ENCODE measurements at regions not wholly inside any gene's neighbourhood (a gene's known extent, or its start where the extent isn't known, plus 50 kb on each side); places are given as distances from the start of the nearest gene placed in this dataset.
"Not testable (repeated sequence)": the region's sequence is repeated elsewhere in the genome, so short reads cannot be mapped to it uniquely, and the experiment has no call there.

- in situ Hi-C loops (cut with HindIII; ENCODE audit: low sequenced_read_pairs): no loop called here
Observed at GRCh38 chr6:112846681-112847080, 499.6 kb downstream of the RFPL4B start.

DNA sequence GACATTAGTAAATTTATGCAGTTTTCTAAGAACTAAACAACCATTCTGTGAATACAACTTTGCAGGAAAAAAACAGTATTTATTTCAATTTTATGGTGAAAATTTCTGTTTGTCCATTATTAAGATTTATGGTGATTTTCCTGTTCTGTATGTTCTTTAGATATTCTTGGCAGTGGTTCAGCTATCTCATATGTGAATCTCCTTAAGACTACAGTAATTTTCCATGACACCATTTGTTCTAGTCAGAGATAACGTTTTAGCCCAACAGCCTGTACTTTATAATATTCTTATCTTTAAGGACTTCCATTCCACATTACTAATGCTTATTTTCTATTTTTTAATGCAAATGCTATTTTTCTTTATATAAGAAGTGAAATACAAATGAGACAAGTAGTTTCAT is 504.0 kb downstream of the RFPL4B start:
- in situ Hi-C loops (cut with HindIII; ENCODE audit: low sequenced_read_pairs): no loop called here

GRCh38 chr6:112853162-112853561 is 506.0 kb downstream of the RFPL4B start:
- in situ Hi-C loops (cut with HindIII; ENCODE audit: low sequenced_read_pairs): no loop called here

GRCh38 chr6:112863753-112864152 is 516.6 kb downstream of the RFPL4B start:
- in situ Hi-C loops (cut with HindIII; ENCODE audit: low sequenced_read_pairs): no loop called here

- in situ Hi-C loops (cut with HindIII; ENCODE audit: low sequenced_read_pairs): no loop called here
Observed at GRCh38 chr6:112865131-112865530, 518.0 kb downstream of the RFPL4B start.

DNA sequence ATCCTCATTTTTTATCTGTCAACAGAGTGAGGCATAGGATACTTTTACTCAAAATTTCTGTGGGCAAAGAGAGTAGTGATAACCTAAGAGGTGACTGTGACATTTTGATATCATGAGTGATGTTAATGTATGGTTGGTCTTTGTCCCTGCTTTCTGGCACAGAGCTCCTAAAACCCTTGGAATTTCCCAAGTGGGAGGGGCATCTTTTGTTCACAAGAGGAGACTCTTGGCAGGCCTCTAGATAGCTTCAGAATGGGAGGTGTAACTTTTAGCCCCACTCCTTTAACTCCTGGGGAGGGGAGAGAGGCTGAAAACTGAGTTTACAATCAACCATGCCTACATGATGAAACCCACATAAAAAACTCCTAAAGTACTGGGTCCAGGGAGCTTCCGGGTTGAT is 527.8 kb downstream of the RFPL4B start:
- in situ Hi-C loops (cut with HindIII; ENCODE audit: low sequenced_read_pairs): no loop called here

DNA sequence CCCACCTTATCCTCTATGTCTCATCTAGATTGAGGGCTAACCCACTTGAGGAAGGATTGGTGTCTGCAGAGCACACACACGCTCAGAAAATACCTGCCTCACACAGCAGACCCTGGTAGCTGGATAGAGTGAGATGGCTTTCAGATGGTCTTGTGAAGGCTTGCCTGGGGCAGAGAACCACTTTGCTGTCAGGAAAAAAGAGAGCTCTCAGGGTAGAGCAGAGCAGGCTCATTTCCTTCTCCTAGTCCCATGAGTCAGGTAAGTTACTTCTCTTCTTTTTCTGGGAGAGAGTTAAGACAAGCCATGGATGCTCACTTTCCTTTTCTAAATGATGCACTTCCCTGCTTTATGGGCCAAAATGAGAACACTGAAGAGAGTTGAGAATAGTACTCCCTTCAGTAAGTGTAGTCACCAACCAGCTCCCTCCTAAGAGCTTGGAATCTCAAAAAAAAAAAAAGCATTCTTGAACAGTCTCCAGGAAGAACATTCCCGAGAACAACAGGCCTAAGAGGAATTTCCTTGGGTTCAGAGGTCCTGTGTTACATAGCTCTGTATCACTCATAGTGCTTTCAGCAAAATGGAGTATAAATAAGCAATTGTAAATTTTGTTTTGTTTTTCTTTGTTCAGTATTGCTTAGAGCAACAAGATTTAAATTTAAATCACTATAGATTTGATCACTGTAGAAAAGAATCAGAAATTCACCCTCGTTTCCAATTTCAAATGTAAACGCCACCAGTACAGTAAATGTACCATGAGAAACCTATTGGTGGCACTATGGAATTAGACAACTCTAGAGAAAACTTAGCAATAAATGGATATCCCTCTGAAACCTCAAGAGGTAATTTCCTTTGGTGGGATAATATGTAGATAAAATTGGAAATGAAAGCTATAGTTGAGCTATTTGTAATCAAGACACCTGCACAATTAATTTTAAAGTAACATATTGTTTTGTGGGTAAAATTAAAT is 530.3 kb downstream of the RFPL4B start:
- in situ Hi-C loops (cut with HindIII; ENCODE audit: low sequenced_read_pairs): no loop called here

DNA sequence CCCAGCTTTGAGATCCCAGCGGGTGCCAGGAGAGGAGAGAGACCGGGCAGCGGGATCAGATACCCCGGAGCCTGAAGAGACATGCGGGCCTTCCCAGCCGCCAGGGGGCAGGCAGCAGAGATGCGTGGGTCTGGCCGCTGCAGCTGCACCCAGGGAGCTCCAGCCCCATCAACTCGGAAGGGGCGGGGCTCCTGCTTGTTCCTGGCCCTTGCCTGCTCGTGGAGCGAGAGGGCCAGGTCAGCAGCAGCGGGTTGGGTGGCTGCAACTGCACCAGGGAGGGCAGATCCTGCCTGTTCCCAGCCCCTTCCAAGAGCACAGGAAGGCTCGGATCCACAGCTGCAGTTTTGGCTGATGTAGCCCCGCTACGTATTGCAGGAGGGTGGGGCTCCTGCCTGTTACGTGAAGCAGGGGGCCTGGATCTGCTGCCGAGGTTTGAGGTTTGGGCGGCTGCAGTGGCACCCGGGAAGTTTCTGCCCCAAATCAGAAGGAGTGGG is 532.8 kb downstream of the RFPL4B start:
- in situ Hi-C loops (cut with HindIII; ENCODE audit: low sequenced_read_pairs): no loop called here

DNA sequence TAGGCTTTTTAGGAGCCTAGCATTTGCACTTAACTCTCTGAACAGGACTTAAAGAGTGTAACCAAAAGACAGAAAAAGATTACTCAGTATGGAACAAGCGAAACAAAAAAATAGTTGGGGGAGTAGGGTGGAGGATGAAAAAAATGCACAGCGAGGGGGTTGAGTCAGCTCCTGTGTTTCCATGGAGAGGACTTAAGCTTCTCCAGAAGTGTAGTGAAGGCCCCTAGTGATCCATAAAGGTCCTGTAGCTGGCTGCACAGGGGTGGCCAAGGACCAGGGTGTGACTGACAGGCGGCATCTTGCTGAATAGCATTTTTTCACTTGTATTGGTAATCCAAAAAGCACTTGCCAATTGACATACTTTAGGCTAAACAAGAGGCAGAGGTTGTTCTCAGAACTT is 533.9 kb downstream of the RFPL4B start:
- in situ Hi-C loops (cut with HindIII; ENCODE audit: low sequenced_read_pairs): no loop called here

- in situ Hi-C loops (cut with HindIII; ENCODE audit: low sequenced_read_pairs): no loop called here
Observed at GRCh38 chr6:112881828-112882780, 535.0 kb downstream of the RFPL4B start.

- in situ Hi-C loops (cut with HindIII; ENCODE audit: low sequenced_read_pairs): no loop called here
Observed at GRCh38 chr6:112883095-112883494, 536.0 kb downstream of the RFPL4B start.

DNA sequence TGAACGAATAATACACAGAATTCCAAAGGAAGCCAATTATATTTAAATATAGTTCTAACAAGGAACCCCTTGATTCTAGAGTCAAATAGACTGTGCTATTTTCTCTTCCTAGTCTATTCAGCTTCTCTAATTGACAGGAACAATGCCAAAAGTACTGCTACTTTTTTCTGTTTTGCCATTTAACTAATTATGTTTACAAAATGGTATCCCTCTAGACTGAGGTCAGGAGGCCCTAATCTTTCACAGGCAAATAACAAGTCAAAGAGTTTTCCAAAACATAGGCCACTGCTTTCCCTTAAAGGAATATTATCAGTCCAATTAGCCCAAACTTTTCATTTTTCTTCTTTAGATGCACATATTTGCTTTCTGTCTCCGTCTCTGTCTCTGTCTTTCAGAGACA is 539.3 kb downstream of the RFPL4B start:
- in situ Hi-C loops (cut with HindIII; ENCODE audit: low sequenced_read_pairs): no loop called here

- in situ Hi-C loops (cut with HindIII; ENCODE audit: low sequenced_read_pairs): not testable (repeated sequence)
Observed at GRCh38 chr6:112887424-112887823, 540.3 kb downstream of the RFPL4B start.

GRCh38 chr6:112899541-112899940 is 552.4 kb downstream of the RFPL4B start:
- in situ Hi-C loops (cut with HindIII; ENCODE audit: low sequenced_read_pairs): no loop called here

DNA sequence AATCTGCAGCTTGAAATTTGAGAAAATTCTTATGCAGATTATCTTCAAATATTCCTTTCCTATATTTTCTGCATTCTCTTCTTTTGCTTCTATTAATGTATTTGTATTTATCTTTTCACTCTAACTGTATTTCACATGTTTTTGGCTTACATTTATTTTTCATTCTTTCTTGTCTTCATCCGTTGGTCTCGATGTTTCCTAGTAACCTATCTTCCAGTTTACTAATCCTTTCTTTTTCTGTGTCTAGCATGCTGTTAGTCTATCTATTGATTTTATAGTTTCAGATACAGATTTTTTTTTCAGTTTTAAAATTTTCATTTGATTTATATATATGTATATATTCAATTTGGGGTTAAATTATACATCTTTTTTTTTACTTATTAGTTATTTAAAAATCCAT is 556.2 kb downstream of the RFPL4B start:
- in situ Hi-C loops (cut with HindIII; ENCODE audit: low sequenced_read_pairs): no loop called here

GRCh38 chr6:112906726-112907125 is 559.6 kb downstream of the RFPL4B start:
- in situ Hi-C loops (cut with HindIII; ENCODE audit: low sequenced_read_pairs): no loop called here

- in situ Hi-C loops (cut with HindIII; ENCODE audit: low sequenced_read_pairs): no loop called here
Observed at GRCh38 chr6:112909781-112910180, 562.7 kb downstream of the RFPL4B start.

DNA sequence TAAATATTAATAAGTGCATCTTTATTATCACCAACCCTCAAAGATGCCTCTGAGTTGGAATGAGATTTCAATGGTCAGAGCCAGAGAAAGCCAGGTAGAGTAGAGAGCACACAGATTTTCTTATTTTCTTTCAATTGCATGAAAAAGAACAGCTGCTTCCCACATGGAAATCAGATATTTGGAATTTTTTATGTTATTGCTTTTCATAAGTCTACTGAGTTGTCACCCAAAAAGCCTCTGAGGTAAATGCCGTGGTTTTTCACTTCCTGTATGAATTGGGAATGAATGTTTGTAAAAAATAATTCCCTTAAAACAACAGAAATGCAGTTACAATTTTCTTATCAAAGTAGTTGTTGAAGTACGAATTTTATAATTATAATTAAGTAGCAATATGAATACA is 563.1 kb downstream of the RFPL4B start:
- in situ Hi-C loops (cut with HindIII; ENCODE audit: low sequenced_read_pairs): no loop called here

DNA sequence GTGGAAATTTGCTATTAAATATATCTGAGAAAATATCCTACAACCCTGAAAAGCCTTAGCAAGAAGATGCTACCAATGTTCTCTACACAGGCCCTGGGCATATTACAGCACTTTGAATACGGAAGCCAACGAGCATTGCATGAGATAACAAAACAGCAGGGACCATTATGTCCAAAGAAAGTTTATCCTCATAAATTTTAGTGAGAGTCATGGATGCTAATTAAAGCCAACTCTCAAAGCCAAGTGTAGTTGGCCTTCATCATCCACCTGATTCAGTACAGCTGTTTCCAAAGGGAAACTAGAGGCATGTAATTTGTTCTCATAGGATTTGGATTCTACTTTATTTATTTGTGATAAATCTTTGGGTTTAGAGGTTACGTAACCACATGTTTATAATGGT is 564.8 kb downstream of the RFPL4B start:
- in situ Hi-C loops (cut with HindIII; ENCODE audit: low sequenced_read_pairs): no loop called here

DNA sequence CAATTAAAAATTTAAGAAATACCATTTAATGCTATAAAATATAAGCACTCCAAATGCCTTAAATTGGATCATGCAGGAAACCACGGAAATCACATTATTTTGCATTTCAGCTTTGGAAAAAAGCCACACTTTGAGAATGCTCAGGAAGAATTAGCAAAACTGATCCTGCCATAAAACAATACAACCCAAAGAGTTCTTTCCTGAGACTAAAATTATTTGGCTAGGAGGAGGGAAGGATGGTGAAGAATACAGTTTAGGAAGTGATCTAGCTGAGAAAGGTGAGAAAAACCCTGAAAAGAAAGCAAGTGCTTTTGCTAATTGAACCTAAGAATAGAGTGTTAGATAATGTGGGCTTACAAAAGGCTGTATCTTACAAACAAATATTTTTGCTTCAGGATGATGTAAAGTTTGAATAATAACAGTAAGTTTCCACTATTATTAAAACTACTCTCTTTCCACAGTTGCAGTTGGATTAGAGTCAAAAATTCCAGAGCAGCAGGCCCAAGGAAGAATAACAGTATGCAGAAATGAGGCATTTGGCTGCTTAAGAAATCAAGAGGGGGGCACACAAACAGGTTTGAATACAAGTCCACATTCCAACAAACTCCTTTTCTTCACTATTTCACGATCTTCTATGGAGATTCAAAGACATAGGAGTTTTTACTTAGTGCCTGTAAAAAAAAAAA is 565.4 kb downstream of the RFPL4B start:
- in situ Hi-C loops (cut with HindIII; ENCODE audit: low sequenced_read_pairs): no loop called here

DNA sequence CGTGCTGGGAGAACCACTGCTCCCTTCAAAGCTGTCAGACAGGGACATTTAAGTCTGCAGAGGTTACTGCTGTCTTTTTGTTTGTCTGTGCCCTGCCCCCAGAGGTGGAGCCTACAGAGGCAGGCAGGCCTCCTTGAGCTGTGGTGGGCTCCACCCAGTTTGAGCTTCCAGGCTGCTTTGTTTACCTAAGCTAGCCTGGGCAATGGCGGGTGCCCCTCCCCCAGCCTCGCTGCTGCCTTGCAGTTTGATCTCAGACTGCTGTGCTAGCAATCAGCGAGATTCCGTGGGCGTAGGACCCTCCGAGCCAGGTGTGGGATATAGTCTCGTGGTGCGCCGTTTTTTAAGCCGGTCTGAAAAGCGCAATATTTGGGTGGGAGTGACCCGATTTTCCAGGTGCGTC is 572.6 kb downstream of the RFPL4B start:
- in situ Hi-C loops (cut with HindIII; ENCODE audit: low sequenced_read_pairs): not testable (repeated sequence)

Data from endothelial cell of hepatic sinusoid (primary cell).